Nephron progenitor cell (in vitro differentiated cells): ENCODE measurements at regions not wholly inside any gene's neighbourhood (a gene's known extent, or its start where the extent isn't known, plus 50 kb on each side); places are given as distances from the start of the nearest gene placed in this dataset.

ENCODE experiments used
- DNase-seq: peaks from one replicate; pipeline ENCODE4 v3.0.0; 2021
- H3K27ac Mint-ChIP-seq: 2 replicates; pipeline ENCODE4 v1.8.0; 2021; ENCODE audit warnings: mild to moderate bottlenecking, moderate library complexity, mixed read lengths
- H3K27me3 Mint-ChIP-seq: 2 replicates; pipeline ENCODE4 v1.8.0; 2021; ENCODE audit warnings: mild to moderate bottlenecking, low read depth, mixed read lengths; ENCODE audit not compliant: poor library complexity
- H3K36me3 Mint-ChIP-seq: 2 replicates; pipeline ENCODE4 v1.8.0; 2021; ENCODE audit warnings: low read depth, mixed read lengths
- H3K4me1 Mint-ChIP-seq: 2 replicates; pipeline ENCODE4 v1.8.0; 2021; ENCODE audit warnings: mixed read lengths
- H3K4me3 Mint-ChIP-seq: 2 replicates; pipeline ENCODE4 v1.8.0; 2021; ENCODE audit warnings: mild to moderate bottlenecking, moderate library complexity, mixed read lengths
- H3K9me3 Mint-ChIP-seq: 2 replicates; pipeline ENCODE4 v1.8.0; 2021; ENCODE audit warnings: mild to moderate bottlenecking, moderate library complexity, mixed read lengths
- CTCF ChIP-seq: fragments of 200-600 bp; sonication (generic); IDR thresholded peaks from 2 replicates; pipeline ENCODE4 v1.5.0; 2021; ENCODE audit warnings: antibody characterized with exemption

GRCh38 chr2:145644820-145645302, 1124.9 kb upstream of the ZEB2 start:
- Mint-ChIP-seq H3K4me1 (peaks cover 4% of the 10 kb centered on the region), H3K9me3 (no peaks in the 10 kb centered on the region), H3K27me3 (no peaks in the 10 kb centered on the region), H3K36me3 (no peaks in the 10 kb centered on the region), H3K4me3 (no peak overlapping the region), H3K27ac (peak overlapping the region; percentile 54)
- DNase-seq, result no peak
- no peak for TF ChIP-seq CTCF

GRCh38 chr2:145638675-145639074, 1118.8 kb upstream of the ZEB2 start:
- H3K9me3 Mint-ChIP-seq, result no peaks in the 10 kb centered on the region
- no peaks in the 10 kb centered on the region for H3K4me1 Mint-ChIP-seq
- no peak overlapping the region for H3K4me3 Mint-ChIP-seq
- no peak overlapping the region for H3K27ac Mint-ChIP-seq
- H3K36me3 Mint-ChIP-seq, result no peaks in the 10 kb centered on the region
- no peak for DNase-seq
- TF ChIP-seq CTCF, result no peak
- H3K27me3 Mint-ChIP-seq, result no peaks in the 10 kb centered on the region

DNA sequence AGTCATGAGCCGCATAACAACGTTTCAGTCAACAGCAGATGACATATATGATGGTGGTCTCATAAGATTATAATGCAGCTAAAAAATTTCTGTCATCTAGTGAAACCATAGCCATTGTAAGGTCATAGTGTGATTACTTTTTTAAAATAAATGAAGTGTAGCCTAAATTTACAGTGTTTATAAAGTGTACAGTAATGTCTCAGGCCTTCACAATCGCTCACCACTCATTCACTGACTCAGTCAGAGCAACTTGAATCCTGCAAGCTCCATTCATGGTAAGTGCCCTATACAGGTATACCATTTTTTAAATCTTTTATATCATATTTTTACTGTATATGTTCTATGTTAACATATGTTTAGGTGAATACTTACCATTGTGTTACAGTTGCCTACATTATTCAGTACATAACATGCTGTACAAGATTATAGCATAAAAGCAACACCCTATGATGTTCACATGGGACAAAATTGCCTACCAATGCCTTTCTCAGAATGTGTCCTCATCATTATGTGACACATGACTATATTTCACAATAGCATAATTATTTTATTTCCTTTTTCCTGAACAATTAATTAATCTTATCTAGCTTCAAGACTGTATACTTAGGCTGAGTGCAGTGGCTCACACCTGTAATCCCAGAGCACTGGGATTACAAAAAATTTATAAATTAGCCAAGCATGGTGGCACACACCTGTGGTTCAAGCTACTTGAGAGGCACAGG, 1115.9 kb upstream of the ZEB2 start:
- no peak overlapping the region for H3K4me3 Mint-ChIP-seq
- no peaks in the 10 kb centered on the region for H3K9me3 Mint-ChIP-seq
- no peak for DNase-seq
- no peak for TF ChIP-seq CTCF
- H3K36me3 Mint-ChIP-seq, result no peaks in the 10 kb centered on the region
- peaks cover 4% of the 10 kb centered on the region for H3K27me3 Mint-ChIP-seq
- no peaks in the 10 kb centered on the region for H3K4me1 Mint-ChIP-seq
- H3K27ac Mint-ChIP-seq, result no peak overlapping the region

DNA sequence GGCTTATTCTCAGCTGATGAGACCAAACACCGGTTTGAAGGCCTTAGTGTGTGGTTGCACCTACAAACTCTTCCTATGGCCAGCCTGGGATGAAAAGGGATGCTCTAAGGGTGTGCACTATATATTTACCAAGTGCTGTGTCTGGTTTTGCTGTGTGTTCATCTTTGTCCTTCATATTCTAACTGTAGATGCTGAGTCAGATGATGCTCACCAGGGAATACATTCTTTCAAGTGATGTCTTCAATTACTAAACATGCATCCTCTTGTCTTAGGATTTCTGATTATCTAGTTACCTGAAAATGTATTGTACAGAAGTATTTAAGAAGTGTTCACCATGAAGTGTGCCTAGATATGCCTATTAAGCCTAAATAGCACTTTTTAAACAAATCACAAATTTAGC, 1111.6 kb upstream of the ZEB2 start:
- no peak for TF ChIP-seq CTCF
- no peaks in the 10 kb centered on the region for H3K9me3 Mint-ChIP-seq
- H3K36me3 Mint-ChIP-seq, result no peaks in the 10 kb centered on the region
- no peaks in the 10 kb centered on the region for H3K4me1 Mint-ChIP-seq
- no peak for DNase-seq
- H3K27ac Mint-ChIP-seq, result no peak overlapping the region
- H3K4me3 Mint-ChIP-seq, result no peak overlapping the region
- peaks cover 4% of the 10 kb centered on the region for H3K27me3 Mint-ChIP-seq

DNA sequence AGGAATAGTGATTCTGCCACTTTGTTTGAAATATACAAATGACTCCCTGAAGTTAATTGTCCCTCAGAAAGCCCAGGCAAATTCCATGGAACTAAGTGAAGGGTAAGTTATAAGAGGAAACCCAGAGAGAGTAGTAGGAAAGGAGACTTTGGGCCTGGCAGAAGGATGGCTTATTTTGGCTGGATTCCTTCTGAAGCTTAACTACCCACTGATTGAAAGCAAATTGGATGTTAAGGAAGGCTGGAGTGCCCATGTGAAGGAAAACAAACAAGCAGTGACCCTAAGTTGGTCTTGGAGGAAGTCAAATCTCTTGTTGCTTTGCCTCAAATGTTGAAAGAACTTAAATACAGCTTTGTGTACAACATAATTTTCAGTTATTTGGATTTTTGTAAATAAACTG, 1106.4 kb upstream of the ZEB2 start:
- Mint-ChIP-seq H3K4me1 (peaks cover 6% of the 10 kb centered on the region), H3K9me3 (no peaks in the 10 kb centered on the region), H3K4me3 (no peak overlapping the region), H3K27me3 (peaks cover 4% of the 10 kb centered on the region), H3K27ac (no peak overlapping the region), H3K36me3 (no peaks in the 10 kb centered on the region)
- DNase-seq, result no peak
- TF ChIP-seq CTCF, result no peak

- H3K27ac Mint-ChIP-seq, result no peak overlapping the region
- H3K4me1 Mint-ChIP-seq, result peaks cover 6% of the 10 kb centered on the region
- DNase-seq, result no peak
These were observed 1105.2 kb upstream of the ZEB2 start for GRCh38 chr2:145625111-145625510.

More at GRCh38 chr2:145625111-145625510, 1105.2 kb upstream of the ZEB2 start:
- Mint-ChIP-seq H3K9me3 (no peaks in the 10 kb centered on the region), H3K4me3 (no peak overlapping the region), H3K27me3 (no peaks in the 10 kb centered on the region), H3K36me3 (no peaks in the 10 kb centered on the region)
- TF ChIP-seq CTCF, result no peak
